ENCODE measurements at regions not wholly inside any gene's neighbourhood (a gene's known extent, or its start where the extent isn't known, plus 50 kb on each side); places are given as distances from the start of the nearest gene placed in this dataset.

DNA sequence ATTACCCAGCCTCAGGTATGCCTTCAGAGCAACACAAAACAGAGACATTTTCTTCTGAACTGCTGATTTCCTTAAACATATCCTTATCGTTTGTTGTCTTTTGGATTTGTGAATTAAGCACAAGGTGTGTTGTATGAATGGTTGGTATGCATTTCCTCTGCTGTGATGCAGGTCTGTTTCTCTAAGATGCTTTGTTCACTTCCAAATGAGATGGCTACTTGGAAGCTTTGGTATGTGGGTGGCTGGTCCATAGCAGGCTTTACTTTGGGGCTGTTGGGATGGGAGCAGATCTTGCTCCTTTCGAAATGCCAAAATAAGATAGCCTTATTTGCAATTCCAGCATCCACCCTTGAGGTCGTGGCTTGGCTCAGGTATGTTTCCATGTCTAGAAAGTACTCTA, 257.2 kb downstream of the INSIG2 start (continued):
- TF ChIP-seq, protein P1, sequence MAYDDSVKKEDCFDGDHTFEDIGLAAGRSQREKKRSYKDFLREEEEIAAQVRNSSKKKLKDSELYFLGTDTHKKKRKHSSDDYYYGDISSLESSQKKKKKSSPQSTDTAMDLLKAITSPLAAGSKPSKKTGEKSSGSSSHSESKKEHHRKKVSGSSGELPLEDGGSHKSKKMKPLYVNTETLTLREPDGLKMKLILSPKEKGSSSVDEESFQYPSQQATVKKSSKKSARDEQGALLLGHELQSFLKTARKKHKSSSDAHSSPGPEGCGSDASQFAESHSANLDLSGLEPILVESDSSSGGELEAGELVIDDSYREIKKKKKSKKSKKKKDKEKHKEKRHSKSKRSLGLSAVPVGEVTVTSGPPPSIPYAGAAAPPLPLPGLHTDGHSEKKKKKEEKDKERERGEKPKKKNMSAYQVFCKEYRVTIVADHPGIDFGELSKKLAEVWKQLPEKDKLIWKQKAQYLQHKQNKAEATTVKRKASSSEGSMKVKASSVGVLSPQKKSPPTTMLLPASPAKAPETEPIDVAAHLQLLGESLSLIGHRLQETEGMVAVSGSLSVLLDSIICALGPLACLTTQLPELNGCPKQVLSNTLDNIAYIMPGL (CRISPR knock-in tag; IDR thresholded peaks at IDR 0.05; ENCODE audit: borderline replicate concordance) = no peak
- TF ChIP-seq, protein P2, sequence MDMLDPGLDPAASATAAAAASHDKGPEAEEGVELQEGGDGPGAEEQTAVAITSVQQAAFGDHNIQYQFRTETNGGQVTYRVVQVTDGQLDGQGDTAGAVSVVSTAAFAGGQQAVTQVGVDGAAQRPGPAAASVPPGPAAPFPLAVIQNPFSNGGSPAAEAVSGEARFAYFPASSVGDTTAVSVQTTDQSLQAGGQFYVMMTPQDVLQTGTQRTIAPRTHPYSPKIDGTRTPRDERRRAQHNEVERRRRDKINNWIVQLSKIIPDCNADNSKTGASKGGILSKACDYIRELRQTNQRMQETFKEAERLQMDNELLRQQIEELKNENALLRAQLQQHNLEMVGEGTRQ (IDR thresholded peaks at IDR 0.05) = no peak
- no peak for TF ChIP-seq FOSB (CRISPR knock-in tag; IDR thresholded peaks at IDR 0.05)
- TF ChIP-seq POLR2A (IDR thresholded peaks at IDR 0.05; ENCODE audit: low read length) = no peak
- no peak for TF ChIP-seq TP53 (CRISPR knock-in tag; IDR thresholded peaks at IDR 0.05)
- no peak for TF ChIP-seq EHMT2 (IDR thresholded peaks at IDR 0.05; ENCODE audit: low read depth)
- TF ChIP-seq, protein P3, sequence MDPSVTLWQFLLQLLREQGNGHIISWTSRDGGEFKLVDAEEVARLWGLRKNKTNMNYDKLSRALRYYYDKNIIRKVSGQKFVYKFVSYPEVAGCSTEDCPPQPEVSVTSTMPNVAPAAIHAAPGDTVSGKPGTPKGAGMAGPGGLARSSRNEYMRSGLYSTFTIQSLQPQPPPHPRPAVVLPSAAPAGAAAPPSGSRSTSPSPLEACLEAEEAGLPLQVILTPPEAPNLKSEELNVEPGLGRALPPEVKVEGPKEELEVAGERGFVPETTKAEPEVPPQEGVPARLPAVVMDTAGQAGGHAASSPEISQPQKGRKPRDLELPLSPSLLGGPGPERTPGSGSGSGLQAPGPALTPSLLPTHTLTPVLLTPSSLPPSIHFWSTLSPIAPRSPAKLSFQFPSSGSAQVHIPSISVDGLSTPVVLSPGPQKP (IDR thresholded peaks at IDR 0.05; ENCODE audit: low read depth, low read length) = no peak
- TF ChIP-seq, protein P4, sequence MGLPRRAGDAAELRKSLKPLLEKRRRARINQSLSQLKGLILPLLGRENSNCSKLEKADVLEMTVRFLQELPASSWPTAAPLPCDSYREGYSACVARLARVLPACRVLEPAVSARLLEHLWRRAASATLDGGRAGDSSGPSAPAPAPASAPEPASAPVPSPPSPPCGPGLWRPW (IDR thresholded peaks at IDR 0.05) = no peak
- no peak for TF ChIP-seq NFE2L2 (conservative IDR thresholded peaks at IDR 0.05; ENCODE audit: low read length)

DNA sequence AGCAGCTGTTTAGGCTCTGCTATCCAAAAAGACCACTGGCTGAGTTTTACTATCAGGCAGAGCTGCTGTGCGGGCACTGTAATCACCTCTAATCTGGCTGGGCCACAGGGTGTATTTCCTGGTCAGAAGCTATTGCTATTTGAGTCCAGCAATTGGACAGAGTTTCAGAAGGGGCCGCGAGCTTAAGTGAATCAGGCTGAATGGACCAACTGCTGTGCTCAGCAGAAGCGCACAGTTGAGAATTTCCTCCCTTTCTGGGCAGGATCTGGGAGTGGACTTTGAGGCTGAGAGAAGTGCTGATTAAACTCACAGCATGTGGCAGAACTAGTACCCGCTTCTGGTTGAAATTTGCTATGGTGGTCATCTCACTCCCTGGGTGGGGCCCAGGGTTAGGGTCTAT, 251.8 kb downstream of the INSIG2 start:
- TF ChIP-seq ESRRA (IDR thresholded peaks at IDR 0.05; ENCODE audit: borderline replicate concordance, low read length) (no peak), RFX5 (IDR thresholded peaks at IDR 0.05) (no peak), RARB (CRISPR knock-in tag; IDR thresholded peaks at IDR 0.05) (no peak), SREBF2 (IDR thresholded peaks at IDR 0.05) (no peak), TFCP2L1 (CRISPR knock-in tag; IDR thresholded peaks at IDR 0.05) (no peak), MAZ (IDR thresholded peaks at IDR 0.05; ENCODE audit: borderline replicate concordance, low read depth, low read length) (no peak), KDM5A (IDR thresholded peaks at IDR 0.05) (no peak), JUNB (IDR thresholded peaks at IDR 0.05) (no peak), RNF2 (IDR thresholded peaks at IDR 0.05; ENCODE audit: borderline replicate concordance, low read depth) (no peak), ZSCAN20 (CRISPR knock-in tag; IDR thresholded peaks at IDR 0.05) (no peak), RCOR1 (IDR thresholded peaks at IDR 0.05; ENCODE audit: low read depth, low read length) (no peak), CEBPB (IDR thresholded peaks at IDR 0.05) (no peak), BHLHE40 (IDR thresholded peaks at IDR 0.05; ENCODE audit: low read depth, low read length) (no peak), PHF8 (IDR thresholded peaks at IDR 0.05; ENCODE audit: borderline replicate concordance, low read depth) (no peak), NPAS2 (CRISPR knock-in tag; IDR thresholded peaks at IDR 0.05; ENCODE audit: borderline replicate concordance) (no peak), POLR2A (IDR thresholded peaks at IDR 0.05; ENCODE audit: low read length) (no peak)
- TF ChIP-seq, protein P5, sequence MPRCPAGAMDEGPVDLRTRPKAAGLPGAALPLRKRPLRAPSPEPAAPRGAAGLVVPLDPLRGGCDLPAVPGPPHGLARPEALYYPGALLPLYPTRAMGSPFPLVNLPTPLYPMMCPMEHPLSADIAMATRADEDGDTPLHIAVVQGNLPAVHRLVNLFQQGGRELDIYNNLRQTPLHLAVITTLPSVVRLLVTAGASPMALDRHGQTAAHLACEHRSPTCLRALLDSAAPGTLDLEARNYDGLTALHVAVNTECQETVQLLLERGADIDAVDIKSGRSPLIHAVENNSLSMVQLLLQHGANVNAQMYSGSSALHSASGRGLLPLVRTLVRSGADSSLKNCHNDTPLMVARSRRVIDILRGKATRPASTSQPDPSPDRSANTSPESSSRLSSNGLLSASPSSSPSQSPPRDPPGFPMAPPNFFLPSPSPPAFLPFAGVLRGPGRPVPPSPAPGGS (IDR thresholded peaks at IDR 0.05) = no peak
- TF ChIP-seq, protein P6, sequence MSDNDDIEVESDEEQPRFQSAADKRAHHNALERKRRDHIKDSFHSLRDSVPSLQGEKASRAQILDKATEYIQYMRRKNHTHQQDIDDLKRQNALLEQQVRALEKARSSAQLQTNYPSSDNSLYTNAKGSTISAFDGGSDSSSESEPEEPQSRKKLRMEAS (IDR thresholded peaks at IDR 0.05) = no peak
- POLR2A ChIA-PET = no interaction called here
- WGBS (ENCODE audit: missing lambda C conversion rate) = 48% methylated on average over 5 of the region's 5 CpGs
- Histone ChIP-seq H3K27ac (no peak overlapping the region), H3K4me3 (no peak overlapping the region), H3K4me1 (no peaks in the 10 kb centered on the region), H3K4me2 (no peak overlapping the region), H3K9me3 (no peaks in the 10 kb centered on the region)
- DNase-seq (ENCODE audit: low read depth in 1 of 2, low spot score in 1 of 2) = no peak
- no peak for FAIRE-seq
- ATAC-seq = no peak
- CTCF ChIA-PET = interaction anchor here (0.9 kb wide), 1 partner anchor 516 kb away, joined by 3 read pairs; no protein-coding TSS in a partner anchor
